GM21515 (cell line): ENCODE measurements at regions not wholly inside any gene's neighbourhood (a gene's known extent, or its start where the extent isn't known, plus 50 kb on each side); places are given as distances from the start of the nearest gene placed in this dataset.
"Not testable (repeated sequence)": the region's sequence is repeated elsewhere in the genome, so short reads cannot be mapped to it uniquely, and the experiment has no call there.

ENCODE experiments used
- ATAC-seq: cut with Tn5 transposase; IDR thresholded peaks from one replicate; pipeline ENCODE4 v1.9.1; 2021; ENCODE audit not compliant: unreplicated experiment

DNA sequence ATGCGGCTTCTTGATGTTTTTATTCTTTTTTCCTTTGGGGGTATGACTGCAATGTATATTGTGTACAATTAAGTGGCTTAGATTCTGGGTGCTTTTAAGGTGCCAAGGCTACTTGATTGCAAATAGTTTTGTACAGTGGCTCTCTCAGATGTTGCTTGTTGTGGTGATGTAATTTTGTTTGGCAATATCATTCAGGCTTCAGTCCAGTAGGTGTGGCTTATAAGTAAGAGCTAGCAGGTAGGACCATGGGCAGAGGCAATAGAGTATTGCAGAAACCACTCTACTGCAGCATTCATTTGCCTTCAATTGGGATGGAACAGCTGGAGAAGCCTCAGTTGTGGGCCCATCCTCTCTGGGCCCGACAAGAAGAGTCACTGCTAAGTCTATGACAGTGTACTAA, 407.9 kb upstream of the MAN1A1 start:
- no peak for ATAC-seq

DNA sequence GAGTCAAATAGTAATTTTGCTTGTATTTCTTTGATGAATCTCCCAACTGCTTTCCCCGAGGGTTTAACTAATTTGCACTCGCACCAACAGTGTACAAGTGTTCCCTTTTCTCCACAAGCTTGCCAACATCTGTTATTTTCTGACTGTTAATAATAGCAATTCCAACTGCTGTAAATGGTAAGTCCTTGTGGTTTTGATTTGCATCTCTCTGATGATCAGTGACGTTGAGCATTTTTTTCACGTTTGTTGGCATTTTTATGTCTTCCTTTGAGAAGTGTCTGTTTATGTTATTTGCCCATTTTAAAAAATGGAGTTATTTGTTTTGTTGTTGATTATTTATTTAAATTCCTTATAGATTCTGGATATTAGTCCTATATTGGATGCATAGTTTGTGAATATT, 399.8 kb upstream of the MAN1A1 start:
- no peak for ATAC-seq

DNA sequence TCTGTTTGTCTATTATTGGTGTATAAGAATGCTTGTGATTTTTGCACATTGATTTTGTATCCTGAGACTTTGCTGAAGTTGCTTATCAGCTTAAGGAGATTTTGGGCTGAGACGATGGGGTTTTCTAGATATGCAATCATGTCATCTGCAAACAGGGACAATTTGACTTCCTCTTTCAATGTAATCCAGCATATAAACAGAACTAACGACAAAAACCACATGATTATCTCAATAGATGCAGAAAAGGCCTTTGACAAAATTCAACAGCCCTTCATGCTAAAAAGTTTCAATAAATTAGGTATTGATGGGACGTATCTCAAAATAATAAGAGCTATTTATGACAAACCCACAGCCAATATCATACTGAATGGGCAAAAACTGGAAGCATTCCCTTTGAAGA, 399.0 kb upstream of the MAN1A1 start:
- ATAC-seq: not testable (repeated sequence)

DNA sequence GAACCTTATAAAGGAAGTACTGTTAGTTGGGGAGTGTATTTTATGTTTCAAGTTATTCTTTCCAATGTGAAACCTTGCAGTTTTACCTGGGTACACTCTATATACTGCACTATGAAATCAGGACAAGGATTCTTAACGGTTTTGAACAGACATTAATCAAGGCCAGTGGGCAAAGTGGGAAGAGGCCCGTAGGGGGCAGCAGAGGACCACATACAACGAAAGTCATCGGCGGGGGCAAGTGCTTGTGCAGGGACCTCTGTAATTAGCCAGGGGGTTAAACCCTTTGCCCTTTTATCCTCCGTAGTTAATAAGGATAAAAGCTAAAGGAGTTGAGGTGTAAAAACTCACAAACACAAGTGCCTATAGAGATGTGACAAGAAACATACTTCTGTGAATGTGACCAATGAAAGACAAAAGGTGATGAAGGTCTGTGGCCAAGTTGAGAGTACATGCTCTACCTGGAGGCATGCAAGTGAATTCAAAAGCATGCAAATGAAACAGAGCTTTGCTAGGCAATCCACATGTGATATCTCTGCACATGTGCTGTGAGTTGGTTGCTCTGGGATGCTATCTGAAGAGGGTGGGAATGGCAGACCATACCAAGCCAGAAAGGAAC, 392.7 kb upstream of the MAN1A1 start:
- ATAC-seq: peak; percentile 95

DNA sequence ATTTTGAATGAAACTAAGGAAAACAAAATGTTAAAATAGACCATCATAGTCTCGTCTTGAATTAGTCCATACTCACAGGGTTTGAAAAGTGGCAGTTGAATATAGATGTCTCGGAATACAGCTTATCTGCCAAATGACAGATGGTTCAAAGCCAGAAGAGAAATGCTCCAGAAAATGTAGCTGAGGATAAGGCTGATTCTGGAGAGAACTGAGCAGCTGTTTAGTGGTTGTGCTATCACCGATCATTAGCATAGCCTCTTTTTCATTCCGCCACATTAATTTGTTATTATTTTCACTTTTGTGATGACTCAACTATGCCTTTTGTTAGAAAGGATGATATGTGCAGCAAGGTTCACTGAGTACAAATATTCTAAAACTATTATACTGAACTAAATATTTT, 390.2 kb upstream of the MAN1A1 start:
- ATAC-seq: no peak

DNA sequence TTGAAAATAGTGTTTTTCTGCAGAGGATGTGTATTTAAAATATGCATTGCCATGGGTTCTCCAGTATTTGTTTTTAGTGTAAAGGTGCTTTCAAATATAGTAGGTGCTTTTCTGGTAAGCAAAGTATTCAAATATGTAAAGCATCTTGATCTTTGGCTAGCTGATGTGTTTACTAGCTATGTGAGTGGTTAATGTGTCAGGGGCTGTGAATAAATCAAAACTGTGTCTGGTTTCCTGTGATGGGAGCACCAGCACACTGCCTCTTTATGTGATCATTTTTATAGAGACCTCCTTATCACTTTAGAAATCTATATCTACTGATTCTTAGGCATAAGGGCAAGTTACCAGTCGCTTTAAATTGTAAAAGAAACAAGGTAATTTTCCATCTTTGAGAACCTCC, 388.9 kb upstream of the MAN1A1 start:
- ATAC-seq: no peak

DNA sequence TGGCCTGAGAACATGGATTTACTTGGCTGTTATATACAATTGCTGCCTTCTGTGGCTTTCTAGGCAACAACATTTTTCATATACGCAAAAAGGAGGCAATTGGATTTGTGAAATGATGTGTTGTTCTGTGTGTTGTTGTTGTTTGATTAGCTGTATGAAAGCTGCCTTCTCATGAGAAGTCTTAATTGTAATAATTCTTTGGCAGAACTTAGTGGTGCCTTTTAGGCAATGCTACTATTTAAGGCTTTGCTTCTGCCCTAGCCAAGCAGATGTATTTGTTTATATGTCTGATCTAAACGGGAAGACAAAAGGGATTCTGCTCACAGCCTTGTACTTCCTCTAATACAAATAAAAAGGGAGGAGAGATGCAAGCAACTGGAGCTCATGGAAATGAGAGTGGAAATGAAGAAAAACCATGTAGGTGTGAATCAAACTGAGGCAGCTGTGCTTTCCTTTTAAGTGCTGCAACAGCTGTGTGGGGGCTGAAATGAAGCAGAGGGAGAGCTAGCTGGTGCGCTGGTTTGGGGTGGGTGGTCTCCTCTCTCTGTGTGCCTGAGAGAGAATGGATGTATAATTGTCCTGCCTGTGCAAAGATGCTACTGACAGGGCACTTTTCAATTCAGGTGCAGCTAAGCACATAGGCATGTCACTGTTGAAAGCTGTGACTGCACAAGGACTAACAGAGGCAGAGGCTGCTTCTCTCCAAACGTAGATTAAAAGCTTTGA, 386.9 kb upstream of the MAN1A1 start:
- ATAC-seq: no peak

DNA sequence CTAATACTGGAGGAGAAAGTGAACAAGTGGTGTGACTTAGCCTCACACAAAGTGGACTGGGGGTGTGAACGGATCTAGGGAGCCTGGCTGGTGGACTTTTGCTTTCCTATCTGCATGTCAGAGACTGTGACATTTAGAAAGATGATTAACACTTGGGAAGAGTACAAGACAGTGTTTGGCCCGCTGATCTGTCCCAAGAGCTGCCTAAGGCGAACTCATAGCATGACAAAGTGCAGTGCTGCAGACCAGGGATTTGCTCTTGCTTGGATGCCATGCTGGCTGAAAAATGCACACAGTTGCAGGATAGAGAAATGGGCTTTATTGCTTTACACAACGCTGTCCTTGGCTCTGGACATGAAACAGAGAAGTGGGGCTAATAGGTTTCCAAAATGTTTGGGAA, 386.0 kb upstream of the MAN1A1 start:
- ATAC-seq: no peak

DNA sequence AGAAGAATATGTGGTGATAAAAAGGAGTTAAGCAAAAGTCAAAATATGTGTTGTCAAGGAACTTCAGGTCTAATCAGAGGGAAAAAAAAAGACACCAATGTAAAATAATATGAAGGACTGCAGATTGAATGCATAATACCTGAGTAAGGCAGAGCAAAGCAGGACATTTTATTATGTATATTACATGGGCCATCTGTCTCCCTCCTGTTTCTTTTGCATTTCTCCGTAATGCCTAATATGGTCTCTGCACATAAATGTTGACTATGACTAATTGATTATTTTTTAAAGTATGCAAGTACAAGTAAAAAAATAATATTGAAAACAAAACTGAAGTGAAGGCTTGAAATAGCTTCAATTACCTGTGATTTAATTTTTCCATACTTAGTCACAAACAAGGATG, 384.7 kb upstream of the MAN1A1 start:
- ATAC-seq: no peak

DNA sequence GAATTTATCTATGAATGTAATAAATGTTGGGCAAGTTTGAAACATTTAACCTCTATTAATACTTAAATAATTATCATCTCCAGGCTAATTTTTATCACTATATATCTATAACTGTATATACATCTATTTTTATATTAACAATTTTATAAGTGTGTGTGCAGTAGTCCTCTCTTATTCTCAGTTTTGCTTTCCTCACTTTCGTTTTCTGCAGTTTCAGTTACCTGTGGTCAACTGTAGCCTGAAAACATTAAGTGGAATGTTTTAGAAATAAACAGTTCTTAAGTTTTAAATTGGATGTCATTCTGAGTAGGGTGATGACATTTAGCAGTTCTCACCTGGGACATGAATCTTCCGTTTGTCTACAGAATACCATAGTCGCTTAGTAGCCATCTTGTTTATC, 379.4 kb upstream of the MAN1A1 start:
- ATAC-seq: no peak

DNA sequence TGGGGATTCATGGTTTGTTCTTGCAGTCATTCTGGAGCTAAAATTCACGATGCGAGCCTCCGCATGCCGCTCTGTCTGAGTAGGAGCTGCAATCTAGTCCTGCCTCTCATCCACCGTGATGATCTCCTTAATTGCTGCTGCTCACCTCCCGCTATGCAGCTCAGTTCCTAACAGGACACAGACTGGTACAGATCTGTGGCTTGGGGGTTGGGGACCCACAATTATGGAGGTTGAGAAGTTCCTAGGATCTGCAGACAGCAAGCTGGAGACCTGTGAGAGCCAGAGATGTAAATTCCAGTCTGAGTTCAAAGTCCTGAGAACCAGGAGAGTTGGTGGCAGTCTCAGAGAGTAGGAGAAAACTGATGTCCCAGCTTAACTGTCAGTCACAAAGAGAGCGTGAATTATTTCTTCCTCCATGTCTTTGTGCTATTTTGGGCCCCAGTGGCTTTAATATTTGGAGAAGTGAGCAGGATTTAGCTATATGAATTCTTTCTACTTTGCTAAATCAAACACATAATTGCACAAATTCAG, 378.7 kb upstream of the MAN1A1 start:
- ATAC-seq: no peak

DNA sequence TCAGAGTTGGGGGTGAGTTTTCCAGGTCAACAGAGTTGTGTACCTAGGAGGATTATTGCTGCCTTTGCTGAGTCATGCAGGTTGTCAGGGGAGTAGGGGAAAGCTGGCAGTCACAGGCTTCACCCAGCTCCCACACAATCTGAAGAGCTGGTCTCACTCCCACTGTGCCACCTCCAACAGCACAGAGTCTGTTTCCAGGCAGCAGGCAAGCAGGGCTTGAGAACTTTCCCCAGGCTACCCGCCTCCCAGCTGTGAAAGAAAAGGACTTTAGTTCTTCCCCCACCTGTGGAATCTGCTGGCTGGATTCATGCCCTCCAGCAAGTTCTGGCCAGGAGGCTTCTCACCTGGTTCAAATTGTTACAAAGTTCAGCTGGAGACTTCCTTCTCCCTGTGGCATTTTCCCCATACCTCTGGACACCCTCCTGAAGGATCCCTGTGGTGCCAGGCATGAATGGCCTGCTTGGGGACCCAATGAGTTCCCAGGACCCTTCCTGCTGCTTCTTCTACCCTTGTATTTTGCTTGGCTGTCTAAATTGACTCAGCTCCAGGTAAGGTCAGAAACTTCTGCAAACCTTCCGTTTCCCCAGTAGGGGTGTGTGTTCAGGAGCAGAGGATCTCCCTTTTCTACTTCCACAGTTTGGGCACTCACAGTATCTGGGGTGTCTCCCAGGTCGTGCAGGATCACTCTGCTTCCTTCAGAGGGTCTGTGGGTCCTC, 378.1 kb upstream of the MAN1A1 start:
- ATAC-seq: no peak

DNA sequence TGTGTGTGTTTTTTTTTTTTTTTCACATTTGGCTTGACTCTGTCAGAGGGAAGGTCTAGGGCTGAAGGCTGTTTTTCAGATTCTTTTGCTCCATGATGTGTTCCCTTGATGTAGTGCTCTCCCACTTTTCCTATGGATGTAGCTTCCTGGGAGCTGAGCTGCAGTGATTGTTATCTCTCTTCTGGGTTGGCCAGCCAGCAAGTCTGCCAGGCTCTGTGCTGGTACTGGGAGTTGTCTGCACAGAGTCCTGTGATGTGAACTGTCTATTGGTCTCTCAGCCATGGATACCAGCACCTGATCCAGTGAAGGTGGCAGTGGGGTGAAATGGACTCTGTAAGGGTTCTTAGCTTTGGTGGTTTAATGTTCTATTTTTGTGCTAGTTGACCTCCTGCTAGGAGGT, 377.4 kb upstream of the MAN1A1 start:
- ATAC-seq: not testable (repeated sequence)

DNA sequence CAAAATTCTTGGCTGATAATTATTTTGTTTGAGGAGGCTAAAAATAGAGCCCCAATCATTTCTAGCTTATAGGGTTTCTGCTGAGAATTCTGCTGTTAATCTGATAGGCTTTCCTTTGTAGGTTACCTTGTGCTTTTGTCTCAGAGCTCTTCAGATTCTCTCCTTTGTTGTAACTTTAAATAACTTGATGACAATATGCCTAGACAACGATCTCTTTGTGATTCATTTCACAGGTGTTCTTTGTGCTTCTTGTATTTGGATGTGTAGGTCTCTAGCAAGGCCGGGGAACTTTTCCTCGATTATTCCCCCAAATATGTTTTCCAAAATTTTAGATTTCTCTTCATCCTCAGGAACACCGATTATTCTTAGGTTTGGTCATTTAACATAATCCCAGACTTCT, 376.5 kb upstream of the MAN1A1 start:
- no peak for ATAC-seq

DNA sequence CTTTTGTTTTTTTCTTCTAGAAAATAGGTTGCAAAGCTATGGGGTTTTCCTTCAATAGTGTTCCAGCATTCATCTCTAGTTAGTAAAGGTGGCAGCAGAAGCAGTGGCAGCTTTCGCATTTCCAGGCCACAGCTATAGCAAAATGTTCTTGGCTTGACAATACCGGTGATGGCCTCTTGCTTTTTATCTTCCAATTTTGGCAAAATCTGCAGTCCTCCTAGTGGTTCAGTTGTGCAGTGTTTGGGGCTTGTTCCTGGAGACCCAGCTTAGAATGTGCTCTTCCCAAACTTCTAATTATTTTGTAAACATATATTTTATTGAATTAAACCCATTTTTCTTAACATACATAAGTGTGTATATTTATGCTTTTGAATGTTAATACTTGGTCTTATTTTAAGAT, 370.6 kb upstream of the MAN1A1 start:
- no peak for ATAC-seq

DNA sequence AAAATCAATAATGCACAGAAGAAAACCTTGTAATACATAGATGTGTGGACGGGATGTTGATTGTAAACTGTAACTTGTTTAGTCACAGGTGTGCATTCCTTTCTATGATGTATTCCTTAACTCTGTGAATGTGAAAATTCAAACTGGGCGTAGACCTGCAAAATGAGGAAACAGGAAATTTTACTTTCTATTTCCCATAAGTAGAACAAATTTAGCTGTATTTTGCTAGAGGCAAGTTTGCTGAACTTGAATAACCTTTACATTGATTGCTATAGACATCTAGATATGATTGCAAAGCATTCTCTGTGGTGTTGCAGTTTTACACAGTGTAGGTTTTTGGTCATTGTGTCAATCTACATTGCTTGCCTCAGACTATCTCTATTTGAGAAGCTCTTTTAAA, 368.4 kb upstream of the MAN1A1 start:
- no peak for ATAC-seq

DNA sequence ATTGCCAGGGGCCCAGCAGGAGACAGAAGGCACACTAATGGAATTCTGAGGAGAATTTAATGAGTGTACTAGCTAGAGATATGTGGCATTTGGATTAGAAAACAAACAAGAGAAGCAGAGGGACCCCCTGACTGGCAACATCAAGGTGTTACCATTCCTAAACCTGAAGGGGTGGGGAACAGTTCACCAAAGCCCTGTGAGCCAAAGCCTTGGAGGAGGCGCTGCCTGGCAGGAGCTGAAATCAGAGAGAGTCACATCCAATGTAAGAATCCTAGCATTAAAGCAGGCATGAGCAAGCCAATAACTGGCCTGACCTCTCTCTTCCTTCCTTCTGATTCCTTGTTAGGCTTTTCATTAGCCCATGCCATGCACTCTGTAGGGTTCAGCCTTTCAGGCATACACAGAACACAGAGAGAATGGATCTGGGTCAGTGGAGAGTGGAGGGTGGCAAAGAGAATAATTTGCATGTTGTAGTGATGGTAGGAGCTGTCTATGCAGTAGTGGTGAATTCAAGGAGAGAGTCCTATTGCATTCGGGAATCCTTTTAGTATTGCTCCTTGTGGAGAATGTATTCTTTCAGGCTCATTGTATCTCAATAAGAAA, 367.2 kb upstream of the MAN1A1 start:
- no peak for ATAC-seq

DNA sequence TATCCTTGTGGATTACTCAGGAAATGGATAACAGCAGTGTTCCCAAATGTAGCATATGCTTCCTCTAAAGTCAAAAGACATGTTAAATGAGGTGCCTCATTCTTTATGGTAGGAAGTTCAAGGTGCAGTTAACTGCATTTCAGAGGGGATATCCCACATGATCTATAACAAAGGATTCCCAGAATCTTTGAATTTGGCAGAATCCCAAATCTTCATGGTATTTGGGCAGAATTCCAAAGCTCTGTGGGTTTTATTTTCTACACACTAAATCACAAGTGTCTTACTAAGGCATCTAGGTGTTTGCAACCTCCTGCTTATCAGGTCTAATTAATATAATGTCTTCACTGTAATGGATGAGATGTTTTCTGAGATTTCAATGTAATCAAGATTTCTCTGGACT, 364.3 kb upstream of the MAN1A1 start:
- ATAC-seq: no peak

DNA sequence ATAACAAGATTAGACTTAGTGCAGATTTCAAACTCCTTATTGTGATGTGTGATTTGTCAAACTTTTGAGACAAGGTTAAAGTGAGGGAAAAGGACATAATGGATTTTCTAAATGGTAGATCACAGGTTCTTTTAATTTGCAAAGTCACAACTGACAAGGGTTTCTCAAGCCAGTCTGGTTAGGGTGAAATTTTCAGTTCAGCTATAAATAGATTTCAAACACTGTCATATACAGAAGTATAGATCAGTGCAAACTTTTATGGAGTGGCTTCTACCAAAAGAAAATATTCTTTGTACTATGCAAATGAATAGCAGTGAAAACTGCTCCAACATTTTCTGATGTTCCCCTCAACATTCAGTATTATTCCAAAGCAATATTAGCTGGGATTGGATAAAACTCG, 337.1 kb upstream of the MAN1A1 start:
- ATAC-seq: no peak

DNA sequence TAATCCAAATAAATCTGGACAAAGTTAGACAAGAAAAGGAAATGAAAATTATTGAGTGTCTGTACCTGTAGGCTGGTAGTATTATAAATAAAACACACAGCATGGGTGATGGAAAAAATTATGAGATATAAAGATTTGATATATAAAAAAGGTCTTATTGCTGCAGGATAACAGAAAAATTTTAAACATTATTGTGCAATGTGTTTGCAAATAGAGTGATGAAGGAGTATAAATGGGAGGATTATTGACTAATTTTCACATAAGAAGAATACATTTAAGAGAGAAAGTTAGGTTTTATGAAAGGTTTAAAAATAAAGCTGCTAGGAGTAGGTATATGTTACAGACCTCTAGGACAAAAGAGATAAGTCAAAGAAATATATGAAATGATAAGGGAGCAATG, 336.7 kb upstream of the MAN1A1 start:
- ATAC-seq: no peak

DNA sequence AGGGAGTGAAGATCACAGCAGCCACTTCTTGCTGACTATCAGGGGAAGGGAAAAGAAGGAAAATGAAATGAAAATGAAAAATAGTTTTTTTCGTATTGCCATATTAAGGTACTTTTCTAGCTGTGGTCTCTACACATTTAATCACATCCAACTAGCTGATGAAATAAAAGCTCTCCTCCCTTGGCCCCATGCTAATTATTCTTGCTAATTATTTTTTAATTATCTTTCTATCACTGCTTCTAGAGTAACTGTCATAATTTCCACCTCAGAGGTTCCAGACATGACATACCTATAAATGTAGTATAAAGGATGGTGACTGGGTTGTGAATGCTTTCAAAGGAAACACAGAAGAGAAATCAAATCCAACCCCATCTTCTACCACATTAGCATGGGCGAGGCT, 334.1 kb upstream of the MAN1A1 start:
- no peak for ATAC-seq

DNA sequence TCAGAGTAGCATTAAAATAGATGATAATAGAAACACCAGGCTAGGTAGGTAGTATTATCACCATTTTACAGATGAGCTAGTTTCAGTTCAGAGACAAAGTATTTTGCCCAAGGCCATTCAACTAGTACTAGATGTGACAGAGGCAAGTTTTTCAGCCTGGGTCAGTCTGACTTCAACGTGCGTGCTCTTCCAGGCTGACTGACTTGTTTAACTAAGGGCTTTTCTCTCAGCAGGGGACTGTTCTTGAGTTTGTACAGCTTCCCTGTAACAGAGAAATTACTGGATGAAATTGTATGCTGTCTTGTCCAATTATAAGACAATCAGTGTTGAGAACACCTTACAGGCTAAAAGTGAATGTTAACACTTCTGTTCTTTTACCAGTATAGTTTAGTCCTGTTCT, 333.5 kb upstream of the MAN1A1 start:
- ATAC-seq: no peak
